ENCODE measurements at regions not wholly inside any gene's neighbourhood (a gene's known extent, or its start where the extent isn't known, plus 50 kb on each side); places are given as distances from the start of the nearest gene placed in this dataset.

- Mint-ChIP-seq H3K4me1 (ENCODE audit: low read depth, unreplicated experiment) (peaks cover 42% of the 10 kb centered on the region), H3K4me3 (ENCODE audit: unreplicated experiment) (no peak overlapping the region), H3K27me3 (ENCODE audit: unreplicated experiment) (peaks cover 3% of the 10 kb centered on the region), H3K9me3 (ENCODE audit: unreplicated experiment) (peaks cover 5% of the 10 kb centered on the region), H3K36me3 (ENCODE audit: unreplicated experiment) (no peaks in the 10 kb centered on the region), H3K27ac (ENCODE audit: unreplicated experiment) (no peak overlapping the region)
- no peak for TF ChIP-seq CTCF (IDR thresholded peaks at IDR 0.05; ENCODE audit: partially characterized antibody, unreplicated experiment)
- no peak for DNase-seq
These were observed 520.7 kb upstream of the CAMK1G start for GRCh38 chr1:209062863-209063262.

- peaks cover 3% of the 10 kb centered on the region for H3K27me3 Mint-ChIP-seq (ENCODE audit: unreplicated experiment)
These were observed 519.5 kb upstream of the CAMK1G start for GRCh38 chr1:209063767-209064659.

GRCh38 chr1:209064850-209065706 is 518.4 kb upstream of the CAMK1G start:
- Mint-ChIP-seq H3K36me3 (ENCODE audit: unreplicated experiment) (no peaks in the 10 kb centered on the region), H3K27me3 (ENCODE audit: unreplicated experiment) (peaks cover 3% of the 10 kb centered on the region), H3K4me3 (ENCODE audit: unreplicated experiment) (peak overlapping the region; percentile 11), H3K9me3 (ENCODE audit: unreplicated experiment) (peaks cover 3% of the 10 kb centered on the region), H3K27ac (ENCODE audit: unreplicated experiment) (no peak overlapping the region), H3K4me1 (ENCODE audit: low read depth, unreplicated experiment) (peaks cover 40% of the 10 kb centered on the region)
- no peak for TF ChIP-seq CTCF (IDR thresholded peaks at IDR 0.05; ENCODE audit: partially characterized antibody, unreplicated experiment)
- peak; percentile 37 for DNase-seq

More at GRCh38 chr1:209063767-209064659, 519.5 kb upstream of the CAMK1G start:
- Mint-ChIP-seq H3K9me3 (ENCODE audit: unreplicated experiment) (peaks cover 5% of the 10 kb centered on the region), H3K27ac (ENCODE audit: unreplicated experiment) (peak overlapping the region; percentile 7), H3K4me3 (ENCODE audit: unreplicated experiment) (no peak overlapping the region), H3K36me3 (ENCODE audit: unreplicated experiment) (no peaks in the 10 kb centered on the region), H3K4me1 (ENCODE audit: low read depth, unreplicated experiment) (peaks cover 42% of the 10 kb centered on the region)
- no peak for TF ChIP-seq CTCF (IDR thresholded peaks at IDR 0.05; ENCODE audit: partially characterized antibody, unreplicated experiment)
- peak; percentile 27 for DNase-seq

- no peak for DNase-seq
- TF ChIP-seq CTCF (IDR thresholded peaks at IDR 0.05; ENCODE audit: partially characterized antibody, unreplicated experiment): no peak
- Mint-ChIP-seq H3K27me3 (ENCODE audit: unreplicated experiment) (no peaks in the 10 kb centered on the region), H3K9me3 (ENCODE audit: unreplicated experiment) (no peaks in the 10 kb centered on the region), H3K4me1 (ENCODE audit: low read depth, unreplicated experiment) (no peaks in the 10 kb centered on the region), H3K36me3 (ENCODE audit: unreplicated experiment) (no peaks in the 10 kb centered on the region), H3K4me3 (ENCODE audit: unreplicated experiment) (no peak overlapping the region), H3K27ac (ENCODE audit: unreplicated experiment) (no peak overlapping the region)
These were observed 511.0 kb upstream of the CAMK1G start for GRCh38 chr1:209072481-209072880.
